HG02943 (cell line): ENCODE measurements at regions not wholly inside any gene's neighbourhood (a gene's known extent, or its start where the extent isn't known, plus 50 kb on each side); places are given as distances from the start of the nearest gene placed in this dataset.
"Not testable (repeated sequence)": the region's sequence is repeated elsewhere in the genome, so short reads cannot be mapped to it uniquely, and the experiment has no call there.

Source experiments
- ATAC-seq: cut with Tn5 transposase; IDR thresholded peaks from one replicate; pipeline ENCODE4 v1.9.1; 2021; ENCODE audit warnings: mild to moderate bottlenecking, low read depth, moderate library complexity; ENCODE audit not compliant: unreplicated experiment

GRCh38 chr2:144747571-144747970 lies 227.7 kb upstream of the ZEB2 start:
- ATAC-seq, result no peak

- no peak for ATAC-seq
Measured at GRCh38 chr2:144745424-144745823, 225.5 kb upstream of the ZEB2 start.

DNA sequence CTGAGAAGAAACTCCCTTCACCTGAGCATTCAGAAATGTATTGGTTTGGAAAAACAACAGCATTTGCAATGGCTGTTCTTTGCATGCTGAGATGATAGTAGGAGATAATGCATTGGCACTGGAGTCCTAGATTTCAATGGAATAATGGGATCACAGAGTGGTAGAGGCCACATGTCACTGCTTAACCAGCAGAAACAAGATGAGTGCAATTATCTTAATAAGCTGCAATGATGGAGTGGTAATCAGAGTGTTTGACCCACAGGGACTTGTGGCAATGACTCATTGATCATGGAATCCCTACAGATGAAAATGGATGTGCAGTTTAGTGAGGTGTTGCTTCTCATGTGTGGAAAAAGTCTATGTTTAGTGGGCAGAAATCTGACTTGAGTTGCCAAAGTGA lies 218.8 kb upstream of the ZEB2 start:
- ATAC-seq, result no peak

DNA sequence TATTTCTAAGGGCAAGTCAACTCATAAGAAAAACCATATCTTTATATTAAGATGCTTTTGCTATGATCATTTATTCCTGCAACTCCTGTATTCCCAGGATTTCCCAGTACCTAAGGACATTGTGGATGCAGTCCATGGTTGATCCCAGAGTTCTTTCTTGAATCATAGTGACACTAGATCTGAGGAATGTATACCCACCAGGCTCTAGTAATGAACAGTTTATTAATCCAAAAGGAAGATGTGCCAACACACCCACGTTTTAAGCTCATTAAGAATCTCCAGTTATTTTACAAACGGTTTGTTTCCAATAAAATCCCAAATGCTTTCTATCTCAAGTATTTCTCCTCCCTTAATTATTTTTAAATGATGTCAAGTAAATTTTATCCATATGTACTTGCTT lies 210.8 kb upstream of the ZEB2 start:
- no peak for ATAC-seq

GRCh38 chr2:144724460-144724859 lies 204.5 kb upstream of the ZEB2 start:
- ATAC-seq, result not testable (repeated sequence)

GRCh38 chr2:144718376-144718775 lies 198.5 kb upstream of the ZEB2 start:
- ATAC-seq, result no peak

GRCh38 chr2:144715992-144716391 lies 196.1 kb upstream of the ZEB2 start:
- ATAC-seq, result no peak

DNA sequence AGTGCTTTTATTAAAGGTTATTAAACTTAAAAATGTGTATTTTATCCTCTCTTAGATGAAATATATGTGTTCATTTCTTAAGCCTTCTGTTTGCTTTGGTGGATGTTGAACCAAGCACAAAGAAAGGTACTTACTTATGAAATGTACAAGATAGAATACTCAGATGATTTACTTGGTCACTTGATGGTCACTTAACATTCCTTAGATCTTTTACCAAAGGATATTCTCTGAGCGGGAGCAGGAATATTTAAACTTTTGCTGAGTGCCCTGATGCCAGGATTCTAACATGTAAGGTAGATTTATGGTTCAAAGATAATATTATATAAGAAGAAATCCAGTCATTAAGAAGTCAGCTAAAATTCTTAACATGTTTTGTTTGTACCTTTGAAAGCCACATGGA lies 193.5 kb upstream of the ZEB2 start:
- ATAC-seq, result no peak

- no peak for ATAC-seq
Measured at GRCh38 chr2:144712550-144712940, 192.6 kb upstream of the ZEB2 start.

DNA sequence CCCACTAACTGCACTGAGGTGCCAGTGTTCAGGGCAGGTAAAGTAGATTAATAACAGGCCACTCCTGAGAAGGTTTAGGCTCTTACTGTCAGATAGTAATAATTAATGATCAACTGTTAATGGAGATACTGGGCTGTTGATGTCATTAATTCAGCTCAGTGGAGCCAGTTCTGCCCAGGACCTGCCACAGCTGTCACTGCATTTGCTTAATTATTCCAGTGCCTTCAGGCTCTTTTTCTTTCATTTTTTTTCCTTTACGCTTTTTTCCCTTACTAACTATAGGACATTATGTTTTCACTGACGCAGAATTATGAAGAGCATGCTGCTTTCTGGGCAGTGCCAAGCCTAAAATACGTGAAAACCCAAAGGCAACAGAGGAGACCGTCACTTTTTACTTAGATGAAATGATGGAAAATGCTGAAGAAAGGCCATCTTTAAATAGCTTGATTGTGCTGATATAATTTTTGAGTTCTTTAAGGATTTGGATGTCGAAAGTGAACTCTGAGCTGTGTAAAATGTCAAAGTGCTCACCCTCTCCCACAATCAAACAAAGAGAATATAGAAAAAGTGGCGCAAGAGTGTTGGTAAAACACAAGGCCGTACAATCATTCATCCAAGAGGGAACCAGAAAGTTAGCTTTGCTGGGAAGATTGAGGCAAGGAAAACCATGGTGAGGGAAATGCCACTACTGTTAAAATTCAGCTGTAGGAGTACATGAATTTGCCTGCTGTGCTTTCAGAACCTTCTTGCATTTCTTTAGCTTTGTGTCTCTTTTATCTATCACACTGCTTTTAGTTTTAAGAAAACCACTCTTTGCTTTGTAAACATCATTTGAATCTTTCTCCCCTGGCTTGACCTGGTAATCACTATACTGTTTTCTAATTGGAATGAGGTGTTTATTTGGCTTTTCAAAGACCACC lies 192.0 kb upstream of the ZEB2 start:
- ATAC-seq, result no peak

GRCh38 chr2:144711084-144711483 lies 191.2 kb upstream of the ZEB2 start:
- no peak for ATAC-seq

DNA sequence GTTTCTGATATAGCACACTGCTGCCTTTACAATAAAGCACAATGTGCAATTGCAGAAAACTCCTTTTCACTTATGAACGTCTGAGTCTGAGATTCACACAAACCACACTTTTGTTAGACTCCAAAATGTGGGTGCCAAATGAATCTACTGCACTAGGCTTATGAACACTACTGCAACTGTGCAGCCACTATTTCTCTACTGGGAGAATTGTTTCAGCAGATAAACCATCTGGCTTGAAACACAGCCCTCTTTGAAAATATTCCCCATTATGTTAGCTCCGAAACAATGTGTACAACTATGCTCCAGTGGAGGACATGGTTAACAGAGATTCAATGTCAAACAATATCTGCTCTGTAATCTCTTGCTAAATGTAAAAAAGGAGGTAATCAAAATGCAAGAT lies 188.7 kb upstream of the ZEB2 start:
- no peak for ATAC-seq

DNA sequence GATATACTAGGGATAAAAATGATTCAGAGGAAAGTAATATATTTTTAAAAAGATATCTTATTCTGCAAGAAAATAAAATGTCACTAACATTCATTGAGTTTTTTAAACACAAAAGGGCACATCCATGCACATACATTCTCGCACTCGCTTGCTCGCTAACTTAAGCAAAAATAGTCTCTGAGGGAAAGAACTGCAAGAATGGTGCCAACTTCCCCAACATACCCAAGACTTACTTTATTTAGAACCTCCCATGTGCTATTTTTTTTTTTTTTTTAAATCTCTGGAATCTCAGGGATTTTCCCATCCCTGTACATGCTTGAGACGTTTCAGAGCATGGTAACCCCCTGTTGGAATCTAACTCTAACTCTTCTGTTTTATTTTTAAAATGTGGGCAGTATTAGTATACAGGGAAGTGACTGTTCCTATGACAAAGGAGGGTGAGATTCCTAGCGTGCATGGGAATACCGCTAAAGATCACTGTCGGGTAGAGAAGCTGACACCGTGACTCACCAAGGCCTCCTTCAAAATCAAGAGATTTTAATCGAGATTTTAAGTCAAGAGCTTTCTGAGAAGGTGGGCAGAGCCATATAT lies 187.9 kb upstream of the ZEB2 start:
- ATAC-seq, result no peak

DNA sequence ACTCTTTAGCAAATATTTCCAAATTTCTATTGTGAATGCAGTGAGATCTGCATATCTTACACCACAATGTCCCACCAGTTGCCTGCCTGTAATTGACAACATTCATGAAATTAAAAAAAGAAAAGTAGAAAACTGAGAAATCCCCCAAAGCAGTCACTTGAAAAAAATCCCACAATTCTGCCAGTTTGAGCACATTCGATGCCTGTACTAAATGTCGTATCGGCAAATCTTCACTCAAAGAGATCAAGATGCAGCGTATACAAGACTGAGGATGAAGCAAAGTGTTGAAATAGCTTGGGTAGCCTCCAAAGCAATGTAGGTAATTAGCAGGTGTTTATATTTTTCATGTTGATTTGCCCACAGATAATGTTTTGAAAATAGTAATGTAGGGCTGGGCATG lies 186.7 kb upstream of the ZEB2 start:
- no peak for ATAC-seq

DNA sequence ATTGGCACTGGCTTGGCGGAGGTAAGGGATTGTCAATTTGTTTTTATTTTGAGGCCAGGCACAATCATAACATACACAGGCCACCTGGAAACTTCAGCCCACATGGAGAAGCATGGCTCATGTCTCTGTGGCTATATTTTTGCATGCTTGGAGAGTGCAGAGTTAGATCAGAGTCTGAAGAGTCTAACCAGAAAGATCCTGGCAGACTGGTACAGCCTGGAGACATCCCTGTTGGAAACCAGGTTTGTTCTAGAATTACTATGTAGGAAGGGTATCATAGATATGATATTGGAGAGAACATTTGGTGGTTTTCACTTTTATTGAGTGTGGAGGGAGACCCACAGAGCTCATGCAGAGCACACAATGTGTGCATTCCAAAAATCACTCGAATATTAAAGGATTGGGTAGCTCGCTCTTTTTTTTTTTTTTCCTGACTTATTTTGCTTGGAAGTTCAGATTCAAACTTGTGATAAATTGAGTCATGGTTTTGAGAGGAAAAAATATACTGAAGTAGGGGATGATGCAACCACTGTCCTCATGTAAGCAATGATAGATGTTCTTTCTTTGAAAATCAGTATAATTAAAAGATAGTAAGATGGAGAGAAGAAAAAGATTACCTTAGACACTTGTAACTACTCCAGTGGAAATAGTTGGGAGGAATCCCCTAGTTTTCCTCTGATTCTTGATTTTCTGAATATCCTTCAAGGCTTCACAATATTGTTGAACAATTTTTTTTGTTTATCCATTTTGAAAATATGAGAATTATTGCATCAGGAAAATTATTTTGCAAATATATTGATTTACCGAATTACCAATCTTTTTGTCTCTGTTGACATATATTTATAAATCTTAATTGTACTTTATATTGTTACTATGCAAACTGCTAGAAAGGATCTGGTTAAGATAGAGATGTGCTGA lies 185.7 kb upstream of the ZEB2 start:
- no peak for ATAC-seq

- no peak for ATAC-seq
Measured at GRCh38 chr2:144704709-144705095, 184.8 kb upstream of the ZEB2 start.

DNA sequence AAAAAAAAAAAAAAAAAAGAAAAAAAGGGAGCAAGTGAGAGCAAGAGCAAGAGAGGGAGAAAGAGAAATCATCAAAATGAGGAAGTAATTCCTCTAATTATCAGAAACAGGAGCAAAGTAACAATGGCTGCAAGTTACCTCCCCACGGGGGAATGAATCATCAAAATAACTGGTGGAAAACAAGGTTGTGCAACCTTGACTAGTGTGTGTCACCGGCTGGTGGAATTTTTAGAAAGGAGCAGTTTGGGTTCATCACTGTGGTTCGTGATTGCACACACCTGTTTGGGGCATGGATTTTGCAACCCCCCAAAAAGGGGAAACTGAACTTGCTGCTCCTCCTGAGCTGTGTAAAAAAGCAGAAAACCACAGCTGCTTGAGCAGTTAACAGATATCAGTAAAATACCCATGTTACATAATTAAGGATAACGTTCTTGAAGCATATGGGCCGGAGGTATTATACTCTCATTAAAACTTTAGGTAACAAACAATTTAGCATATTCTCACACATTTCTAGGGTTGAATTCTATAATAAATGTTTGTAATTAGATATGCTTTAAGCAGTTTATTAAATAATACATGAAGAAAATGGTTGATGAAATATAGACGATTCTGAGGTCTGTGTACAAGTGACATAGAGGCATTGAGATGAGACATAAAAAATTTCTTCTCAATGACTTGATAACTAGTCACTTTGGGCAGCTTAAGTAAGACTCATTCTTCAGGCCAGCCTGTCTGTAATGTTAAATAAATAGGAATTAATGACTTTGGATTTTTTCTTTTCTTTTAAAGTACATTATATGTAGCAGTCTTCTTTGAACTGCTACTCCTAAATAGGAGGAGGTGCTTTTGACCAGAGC lies 184.2 kb upstream of the ZEB2 start:
- ATAC-seq, result no peak

GRCh38 chr2:144702051-144702450 lies 182.1 kb upstream of the ZEB2 start:
- ATAC-seq, result no peak

DNA sequence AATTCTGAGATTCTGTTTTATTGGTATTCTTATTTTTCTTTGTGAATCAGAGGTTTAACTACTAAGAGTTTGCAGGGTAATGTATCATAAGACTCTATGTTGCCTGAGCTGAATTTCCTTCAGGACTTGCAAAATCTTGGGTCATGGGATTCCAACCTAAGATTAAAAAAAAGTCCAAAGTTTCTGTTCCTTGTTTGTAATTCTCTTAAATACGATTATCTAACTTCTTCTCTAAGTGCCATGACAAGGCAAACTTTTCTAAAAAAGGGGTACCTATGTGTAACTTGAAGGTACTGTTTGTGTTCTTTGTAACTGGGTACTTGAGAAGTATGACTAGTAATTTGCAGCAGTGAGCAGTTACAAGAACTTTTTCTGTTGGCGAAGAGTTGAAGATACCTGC lies 181.3 kb upstream of the ZEB2 start:
- ATAC-seq, result no peak

DNA sequence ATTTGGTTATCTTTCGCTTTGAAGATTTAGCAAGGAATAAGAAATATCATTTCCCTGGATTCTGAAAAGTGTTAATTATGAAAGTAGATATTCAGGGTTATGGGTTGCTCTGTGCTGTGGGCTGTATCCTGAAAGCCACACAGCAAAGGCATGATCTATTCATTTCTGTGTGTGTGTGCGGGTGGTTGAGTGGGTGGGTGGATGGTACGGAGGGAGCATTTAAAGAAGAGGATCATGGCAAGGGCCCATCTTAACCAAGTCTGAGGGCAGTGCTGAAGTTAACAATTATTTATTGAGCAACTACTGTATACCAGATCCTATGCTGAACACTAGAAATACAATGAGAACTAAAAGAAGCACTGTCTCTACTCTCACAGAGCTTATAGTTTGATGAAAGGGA lies 178.2 kb upstream of the ZEB2 start:
- no peak for ATAC-seq
